NCI-H1694 treated with DMSO at 0.1 percent for 48 hours (cell line): ENCODE measurements at regions not wholly inside any gene's neighbourhood (a gene's known extent, or its start where the extent isn't known, plus 50 kb on each side); places are given as distances from the start of the nearest gene placed in this dataset.

Experiments
- DNase-seq: peaks from one replicate; lab custom pipeline; 2025; lab: John Stamatoyannopoulos, UW

DNA sequence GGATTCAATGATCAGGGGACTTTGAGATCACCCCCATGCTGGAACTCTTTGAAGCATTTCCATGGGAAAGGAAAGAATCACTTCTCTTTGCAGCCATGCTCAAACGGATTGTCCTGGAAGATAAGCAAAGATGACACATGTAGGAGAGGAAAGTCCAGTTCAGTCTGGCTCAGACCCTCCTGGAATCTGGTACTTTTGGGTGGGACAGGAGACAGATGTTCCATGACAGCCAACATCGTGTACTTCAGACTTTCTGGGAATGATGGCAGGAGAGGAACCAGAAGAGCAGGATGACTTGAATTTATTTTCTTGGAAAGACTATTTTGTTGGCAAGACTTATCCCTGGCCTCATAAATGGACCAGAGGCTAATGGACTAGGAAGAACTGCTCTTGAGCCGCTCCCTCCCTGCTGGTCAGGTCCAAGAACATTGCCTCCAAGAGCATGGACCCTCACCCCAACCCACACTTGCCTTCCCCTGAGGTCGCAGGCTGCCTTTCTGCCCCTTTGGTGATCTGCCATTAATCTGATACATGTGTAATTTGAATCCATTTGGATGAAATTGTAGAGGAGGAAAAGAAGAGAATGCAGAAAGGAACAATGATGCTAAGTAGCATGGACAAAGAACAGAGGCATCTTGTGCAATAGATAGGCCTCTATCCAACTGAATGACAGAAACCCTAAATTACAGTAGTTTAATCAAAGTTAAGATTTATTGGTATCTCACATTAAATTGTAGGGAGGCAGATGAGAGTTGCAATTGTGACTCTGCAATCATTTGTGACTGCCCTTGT is 201.0 kb downstream of the SNX19 start:
- no peak for DNase-seq

DNA sequence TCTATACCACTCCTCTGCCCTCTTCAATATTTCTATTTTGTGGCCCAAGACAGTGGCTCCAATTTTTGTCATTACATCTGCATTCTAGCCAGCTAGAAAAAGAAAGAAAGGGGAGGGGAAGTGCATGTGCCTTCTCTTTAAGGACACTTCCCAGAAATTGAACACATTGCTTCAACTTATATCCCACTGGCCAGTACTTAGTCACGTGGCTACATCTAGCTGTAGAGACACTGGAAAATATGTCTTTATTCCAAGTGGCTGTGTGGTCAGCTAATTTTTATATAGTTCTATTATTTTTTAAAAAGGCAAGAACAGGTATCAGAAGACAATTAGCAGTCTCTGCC is 200.4 kb downstream of the SNX19 start:
- no peak for DNase-seq

DNA sequence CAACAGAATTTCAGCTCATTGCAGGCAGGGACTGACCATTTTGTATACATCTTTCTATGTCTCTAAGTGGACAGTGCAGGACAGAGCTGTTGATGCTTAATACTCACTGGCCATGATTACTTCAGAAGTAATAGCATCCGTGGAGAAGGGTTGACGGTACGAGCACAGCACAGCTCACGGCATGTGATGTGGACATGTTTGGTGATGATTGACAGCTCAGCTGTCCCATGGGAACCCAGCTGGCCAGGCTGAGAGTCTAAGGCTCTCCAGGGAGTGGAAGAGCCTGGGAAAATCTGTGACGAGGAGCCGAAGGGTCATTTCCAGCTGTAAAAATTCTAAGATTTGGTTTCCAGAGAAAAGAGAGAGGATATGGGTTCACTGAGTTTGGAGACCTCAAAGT is 198.2 kb downstream of the SNX19 start:
- no peak for DNase-seq

DNA sequence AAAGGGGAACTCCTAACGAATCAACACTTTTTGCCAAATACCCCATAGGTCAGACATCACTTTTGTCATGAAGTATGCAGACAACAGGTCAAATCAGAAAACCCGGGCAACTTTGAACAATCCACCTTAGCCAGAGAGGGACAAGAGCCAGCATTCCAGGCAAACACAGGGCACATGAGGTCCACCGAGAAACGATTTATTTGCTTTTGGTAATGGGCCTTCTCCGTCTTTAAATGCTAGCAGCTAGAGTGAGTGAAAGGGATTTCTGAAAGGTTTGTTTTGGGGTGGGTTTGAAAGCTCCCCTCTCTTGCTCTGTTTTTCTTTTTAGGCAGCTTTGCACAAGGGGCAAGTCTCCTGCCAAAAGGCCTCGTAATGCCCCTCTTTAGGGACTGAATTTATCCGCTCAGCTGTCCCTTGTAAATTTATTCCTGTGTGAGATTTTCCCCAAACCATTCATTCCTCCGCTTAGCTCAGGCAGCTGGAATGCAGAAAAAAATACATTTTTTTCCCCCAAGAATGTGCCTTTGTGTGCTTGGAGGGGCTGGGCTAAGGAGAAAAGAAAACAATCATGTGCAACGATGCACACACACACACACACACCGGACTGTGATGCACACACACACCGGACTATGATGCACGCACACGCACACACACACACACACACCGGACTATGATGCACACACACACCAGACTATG is 196.9 kb downstream of the SNX19 start:
- no peak for DNase-seq

DNA sequence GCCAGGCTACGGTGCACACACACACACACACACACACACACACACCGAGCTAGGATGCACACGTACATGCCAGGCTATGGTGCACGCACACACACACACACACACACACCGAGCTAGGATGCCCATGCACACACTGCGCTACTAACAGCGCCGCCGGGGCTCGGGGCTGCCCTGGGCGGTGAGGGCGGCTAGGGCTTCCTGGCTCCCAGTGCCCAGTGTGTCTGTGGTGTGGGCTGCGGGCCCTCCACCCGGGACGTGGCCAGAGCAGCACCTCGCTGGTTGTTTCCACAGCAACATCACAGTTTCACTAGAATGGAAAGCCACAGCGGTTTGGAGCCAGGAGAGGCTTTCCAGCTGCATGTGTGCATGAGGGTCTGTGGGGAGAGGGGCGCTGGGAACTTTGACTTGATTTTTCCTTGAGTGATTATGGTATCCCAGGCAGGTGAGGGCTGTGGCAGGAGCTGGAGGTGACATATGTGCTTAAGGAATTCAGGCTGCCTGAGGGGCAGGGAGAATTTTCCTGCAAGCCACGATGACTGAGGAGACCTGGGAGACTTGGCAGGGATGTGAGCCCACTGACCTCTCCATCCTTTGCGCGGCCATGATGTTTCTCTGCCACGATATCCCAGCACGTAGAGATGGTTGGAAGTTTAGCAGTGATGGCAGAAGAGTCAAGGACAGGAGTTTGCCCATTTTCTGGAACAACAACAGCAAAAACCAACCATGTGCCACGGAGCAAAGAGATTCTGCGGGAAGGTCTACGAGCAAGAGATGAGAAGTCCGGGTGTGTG is 195.9 kb downstream of the SNX19 start:
- no peak for DNase-seq

DNA sequence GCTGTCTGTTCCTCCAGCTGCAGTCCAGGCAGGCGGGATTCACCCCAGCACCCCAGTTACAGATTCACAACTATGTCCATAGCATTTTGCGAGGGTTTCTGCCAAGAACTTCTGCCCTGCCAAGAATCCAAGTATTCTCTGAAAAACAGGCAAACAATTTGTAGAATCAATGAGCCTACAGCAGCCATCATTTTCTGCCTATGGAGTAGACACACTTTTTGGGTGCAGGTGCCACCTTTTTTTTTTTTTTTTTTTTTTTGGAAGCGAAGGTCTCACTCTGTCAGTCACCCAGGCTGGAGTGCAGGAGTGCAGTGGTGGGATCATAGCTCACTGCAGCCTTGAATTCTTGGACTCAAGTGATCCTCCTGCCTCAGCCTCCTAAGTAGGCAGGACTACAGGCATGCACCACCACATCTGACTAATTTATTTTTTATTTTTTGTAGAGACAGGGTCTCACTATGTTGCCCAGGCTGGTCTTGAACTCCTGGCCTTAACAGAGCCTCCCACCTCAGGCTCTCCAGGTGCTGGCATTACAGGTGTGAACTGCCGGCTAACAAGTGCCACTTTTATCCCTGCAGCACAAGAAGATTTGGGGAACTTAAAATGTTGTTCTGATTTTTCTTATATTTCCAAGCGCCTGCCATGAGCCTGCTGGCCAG is 195.1 kb downstream of the SNX19 start:
- no peak for DNase-seq

DNA sequence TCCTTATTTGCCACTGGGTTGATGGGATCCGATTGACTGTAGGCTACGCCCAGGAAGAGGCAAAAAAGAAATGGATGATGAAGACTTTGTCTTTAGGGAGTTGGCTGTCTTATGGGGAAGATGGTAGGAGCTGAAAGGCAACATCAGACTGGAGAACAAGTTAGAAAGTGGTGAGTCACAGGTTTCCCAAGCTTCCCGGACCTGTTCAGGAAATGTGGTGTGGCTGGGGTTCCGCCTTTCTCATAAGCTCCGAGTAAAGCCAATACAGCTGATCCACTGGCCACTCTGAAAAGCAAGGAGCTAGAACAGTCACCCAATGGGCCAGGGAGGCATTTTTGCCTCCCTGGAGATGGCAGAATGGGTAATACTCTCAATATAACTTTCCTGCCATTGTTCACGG is 194.5 kb downstream of the SNX19 start:
- DNase-seq, result no peak

DNA sequence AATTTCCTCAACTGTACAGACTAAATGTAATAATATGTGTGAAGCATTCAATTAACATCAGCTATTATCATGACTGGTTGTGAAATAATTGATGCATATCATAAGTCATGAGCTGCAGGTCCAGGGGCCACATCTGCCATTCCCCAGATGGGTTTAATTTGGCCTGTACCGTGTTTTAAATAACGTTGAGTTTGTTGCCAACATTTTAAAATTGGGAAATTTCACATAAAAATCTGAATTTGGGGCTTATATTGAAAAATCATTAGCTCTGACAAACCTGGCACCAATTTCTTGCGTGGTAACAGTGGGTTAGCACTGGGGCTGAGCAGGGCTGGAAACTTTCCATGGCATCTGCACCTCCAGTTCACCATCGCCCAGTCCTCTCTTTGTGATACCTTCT is 193.9 kb downstream of the SNX19 start:
- no peak for DNase-seq

DNA sequence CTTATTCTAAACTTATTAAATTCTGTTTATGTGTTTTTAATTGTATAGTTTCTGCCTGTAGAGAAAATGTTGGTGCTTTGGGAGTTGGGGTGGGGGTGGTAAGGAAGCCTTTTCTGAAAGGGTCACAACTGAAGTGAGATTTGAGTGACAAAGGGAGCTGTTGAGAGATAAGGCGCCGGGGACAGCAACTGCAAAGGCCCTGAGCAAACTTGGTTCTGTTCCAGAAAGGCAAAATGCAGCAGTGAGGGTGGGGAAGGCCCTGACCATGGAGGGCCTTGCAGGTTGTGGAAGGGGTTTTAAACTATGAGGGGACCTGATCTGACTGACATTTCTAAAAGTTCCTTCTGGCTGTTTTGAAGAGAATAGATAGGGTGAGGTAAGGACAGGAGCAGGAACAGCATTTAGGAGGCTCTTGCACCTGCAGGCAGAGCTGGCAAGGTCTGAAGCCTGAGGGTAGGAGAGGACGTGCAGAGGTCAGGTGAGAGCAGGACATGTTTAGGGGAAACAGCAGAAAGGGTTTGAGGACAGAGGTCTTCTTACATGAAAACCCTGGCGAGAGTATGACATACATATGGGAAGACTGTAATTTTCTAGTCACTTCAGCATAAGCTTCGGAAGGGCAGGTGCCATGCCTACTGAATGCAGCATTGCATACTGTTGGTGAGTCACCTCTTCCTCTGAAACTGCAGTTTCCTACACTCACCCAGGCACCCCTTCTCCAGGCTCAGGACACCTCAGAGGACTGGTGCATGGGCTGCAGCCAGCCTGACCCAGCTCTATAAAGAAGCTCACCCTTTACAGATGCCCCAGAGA is 190.7 kb downstream of the SNX19 start:
- no peak for DNase-seq

DNA sequence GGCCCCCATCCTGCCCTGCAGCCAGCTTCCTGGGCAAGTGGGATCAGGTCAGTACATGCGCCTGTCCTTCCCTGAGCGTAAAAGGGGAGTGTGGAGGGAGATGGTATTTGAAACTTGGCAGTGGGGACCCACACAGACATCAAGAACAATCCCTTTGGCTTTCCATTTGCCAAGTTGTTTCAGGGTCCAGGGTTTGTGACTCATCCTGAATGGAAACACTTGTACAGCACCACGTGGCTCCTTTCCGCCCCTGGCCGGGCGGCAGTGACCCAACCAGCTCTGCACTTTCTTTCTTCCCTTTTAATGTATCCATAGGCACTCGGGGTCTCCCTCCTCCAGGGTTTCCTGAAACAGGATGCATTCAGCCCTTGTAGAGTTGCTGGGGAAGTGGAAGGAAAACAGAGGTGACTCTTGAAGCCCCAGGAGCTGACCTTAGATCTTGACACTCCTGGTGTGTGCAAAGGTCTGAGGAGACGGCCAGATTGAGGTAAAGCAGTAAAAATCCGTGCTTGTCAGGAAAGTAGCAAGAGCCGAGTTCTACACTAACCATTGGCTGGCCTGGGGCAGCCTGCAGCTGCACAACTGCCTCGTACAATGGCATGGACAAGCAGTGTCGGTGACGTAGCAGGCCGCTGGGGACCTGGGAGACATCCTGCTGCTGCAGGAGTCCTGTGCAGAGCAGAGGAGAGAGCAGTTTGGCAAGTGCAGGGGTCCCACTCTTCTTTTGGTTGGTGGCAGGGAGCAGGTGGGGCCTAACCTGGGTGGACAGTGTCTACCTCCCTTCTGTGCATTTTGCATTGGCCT is 189.8 kb downstream of the SNX19 start:
- DNase-seq, result no peak

DNA sequence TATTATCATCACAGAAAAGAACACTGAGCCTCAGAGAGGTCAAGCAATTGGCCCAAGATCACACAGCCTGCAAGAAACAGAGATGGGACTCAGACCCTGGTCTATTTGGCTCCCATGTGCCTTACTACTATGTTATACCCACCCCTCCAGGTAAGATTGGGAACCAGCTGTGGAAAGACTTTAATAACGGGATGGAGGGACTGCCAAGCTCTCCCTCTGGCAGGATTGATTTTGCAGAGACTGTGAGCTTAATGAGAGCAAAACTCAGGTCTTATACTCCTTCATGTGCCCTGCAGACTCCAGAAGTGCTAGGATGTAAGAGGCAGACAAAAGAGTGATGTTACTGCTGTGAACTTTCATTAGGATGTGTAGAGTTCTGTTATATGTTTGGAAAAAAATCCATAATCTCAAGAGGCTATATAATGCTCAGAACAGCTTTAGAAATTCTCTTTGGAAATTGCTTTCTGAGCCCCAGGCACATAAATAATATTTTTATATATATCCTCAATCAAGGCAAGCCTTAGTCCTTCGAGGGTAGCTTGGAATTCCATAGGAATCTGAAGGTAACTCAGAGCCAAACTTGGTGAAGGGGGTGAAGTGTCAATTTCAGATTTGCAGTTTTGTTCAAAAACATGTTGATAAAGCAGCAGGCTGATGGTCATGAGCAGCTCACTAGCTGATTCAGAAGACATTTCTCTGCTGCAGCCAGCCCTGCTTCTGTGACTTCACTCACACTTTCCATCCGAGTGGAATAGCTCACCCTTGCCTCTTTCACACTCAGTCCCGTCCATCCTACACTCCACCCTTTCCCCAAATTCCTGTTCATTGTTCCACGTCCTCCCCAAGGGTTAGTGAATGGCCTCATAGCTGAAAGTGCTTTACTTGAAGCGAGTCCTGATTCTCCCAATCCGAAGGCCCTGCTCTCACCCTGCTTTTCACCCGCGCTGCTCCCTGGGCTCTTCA is 188.8 kb downstream of the SNX19 start:
- no peak for DNase-seq

DNA sequence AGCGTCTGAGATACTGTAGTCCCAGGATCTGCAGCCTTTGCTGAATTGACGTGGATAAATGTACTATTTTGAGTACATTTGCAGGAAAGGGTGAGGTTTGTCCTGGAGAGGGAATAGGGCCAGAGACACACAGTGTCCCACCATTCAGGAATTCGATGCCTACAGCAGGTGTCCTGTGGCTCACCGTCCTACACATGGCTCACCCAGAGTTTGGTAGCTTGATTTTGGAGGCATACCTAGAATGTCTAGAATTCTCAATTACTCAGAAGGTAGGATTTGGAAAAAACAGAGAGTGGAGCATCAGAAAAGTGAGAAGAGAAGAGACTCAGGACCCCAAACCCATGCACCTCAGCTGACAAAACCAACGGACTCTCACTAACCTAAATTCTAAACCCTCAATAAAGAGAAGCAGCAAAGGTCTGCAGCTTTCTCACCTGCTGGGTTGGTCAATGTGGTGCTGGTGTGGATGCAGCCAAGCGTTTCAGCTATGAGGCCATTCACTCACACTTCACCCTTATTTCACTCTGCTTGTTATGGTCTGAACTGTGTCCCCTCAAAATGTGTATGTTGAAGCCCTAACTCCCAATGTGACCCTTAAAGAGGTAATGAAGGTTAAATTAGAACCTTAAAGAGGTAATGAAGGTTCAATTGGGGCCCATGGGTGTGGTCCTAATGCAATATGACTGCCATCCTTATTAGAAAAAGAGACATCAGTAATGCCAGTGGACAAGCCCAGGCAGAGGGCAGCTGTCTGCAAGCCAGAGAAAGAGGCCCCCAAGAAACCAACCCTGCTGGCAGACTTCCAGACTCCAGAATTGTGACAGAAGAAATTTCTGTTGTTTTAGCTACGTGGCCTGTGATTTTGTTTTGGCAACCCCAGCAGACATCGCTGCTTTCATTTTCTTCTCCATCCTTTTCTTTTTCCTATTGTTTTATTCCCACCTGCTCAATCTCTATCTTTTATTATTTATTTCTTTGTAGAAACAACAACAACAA is 187.8 kb downstream of the SNX19 start:
- no peak for DNase-seq

DNA sequence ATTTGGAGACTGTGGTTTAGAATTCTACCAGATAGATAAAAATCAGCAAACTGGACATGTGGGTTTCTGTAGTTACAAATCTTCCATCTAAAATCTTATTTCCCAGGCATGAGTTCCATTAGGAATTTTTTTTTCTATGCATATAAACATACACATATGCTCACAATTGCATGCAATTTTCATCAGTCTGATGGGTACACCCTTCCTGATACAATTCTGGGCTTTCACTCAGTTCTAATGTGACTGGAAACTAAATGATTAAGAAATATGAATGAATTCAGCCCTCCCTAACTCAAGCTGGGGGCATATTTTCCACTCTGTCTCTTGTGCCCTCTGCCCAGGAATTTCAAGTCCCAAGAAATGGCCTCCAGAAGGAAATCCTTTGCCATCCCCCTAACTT is 187.1 kb downstream of the SNX19 start:
- no peak for DNase-seq

DNA sequence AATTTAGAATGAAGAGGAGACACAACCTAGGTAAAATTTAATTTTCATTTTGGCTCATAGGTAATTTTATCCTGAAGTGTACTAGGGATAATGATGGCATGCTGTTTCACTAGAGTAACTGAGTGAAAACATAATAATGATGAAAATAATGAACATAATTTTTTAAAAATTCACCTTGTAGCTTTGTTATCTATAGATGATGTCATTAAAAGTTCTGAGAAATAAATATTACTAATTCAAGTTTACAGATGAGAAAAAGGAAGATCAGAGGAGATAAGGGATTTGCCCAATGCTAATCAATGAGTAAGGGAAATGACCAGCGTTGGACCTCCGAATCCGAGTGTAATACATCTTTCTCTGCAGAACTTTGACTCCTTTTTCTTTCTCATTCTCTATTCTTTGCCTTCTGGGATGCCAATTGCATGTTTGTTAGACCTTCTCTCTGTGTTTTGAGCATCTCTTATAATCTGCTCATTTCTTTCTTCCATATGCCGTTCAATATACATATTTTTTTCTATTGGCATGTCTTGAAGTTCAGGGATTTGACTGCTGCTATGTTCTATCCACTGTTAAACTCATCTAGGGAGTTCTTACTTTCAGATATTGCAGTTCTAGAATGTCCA is 186.5 kb downstream of the SNX19 start:
- DNase-seq, result no peak

DNA sequence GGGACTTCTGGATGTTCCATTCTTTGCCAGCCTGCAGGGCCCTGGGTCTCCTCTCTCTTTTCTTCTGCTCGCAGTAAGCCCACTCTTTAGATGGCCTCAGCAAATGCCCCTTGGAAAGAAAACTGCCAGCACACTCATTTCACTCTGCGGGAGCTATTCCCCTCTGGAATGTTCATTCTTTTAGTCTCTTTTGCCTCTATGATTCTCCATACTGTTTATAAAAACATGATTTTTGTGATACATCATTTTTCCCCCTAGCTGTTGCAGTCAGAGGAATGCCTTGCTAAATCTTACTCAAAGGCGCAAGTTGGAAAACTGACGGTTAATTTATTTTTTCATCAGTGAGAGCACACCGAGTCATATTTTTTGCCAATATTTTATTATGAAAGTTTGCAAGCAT is 184.9 kb downstream of the SNX19 start:
- DNase-seq, result no peak

DNA sequence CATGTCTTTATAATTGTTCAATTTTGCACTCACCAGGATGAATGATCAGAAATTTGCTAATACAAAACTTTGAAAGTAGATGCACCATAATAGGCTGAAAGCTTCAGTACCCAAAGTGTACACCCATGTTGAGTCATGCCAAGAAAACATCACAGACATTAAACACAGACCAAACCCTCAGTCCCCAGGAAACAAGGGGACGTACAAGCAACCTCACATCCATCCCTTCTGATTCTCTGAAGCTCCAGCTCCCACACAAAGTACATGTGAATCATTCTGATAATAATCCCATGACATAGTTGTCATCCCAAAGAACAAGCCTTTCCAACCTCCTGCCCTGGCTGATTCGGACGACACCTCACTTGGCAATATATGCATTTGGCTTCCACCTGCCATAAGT is 183.8 kb downstream of the SNX19 start:
- no peak for DNase-seq

DNA sequence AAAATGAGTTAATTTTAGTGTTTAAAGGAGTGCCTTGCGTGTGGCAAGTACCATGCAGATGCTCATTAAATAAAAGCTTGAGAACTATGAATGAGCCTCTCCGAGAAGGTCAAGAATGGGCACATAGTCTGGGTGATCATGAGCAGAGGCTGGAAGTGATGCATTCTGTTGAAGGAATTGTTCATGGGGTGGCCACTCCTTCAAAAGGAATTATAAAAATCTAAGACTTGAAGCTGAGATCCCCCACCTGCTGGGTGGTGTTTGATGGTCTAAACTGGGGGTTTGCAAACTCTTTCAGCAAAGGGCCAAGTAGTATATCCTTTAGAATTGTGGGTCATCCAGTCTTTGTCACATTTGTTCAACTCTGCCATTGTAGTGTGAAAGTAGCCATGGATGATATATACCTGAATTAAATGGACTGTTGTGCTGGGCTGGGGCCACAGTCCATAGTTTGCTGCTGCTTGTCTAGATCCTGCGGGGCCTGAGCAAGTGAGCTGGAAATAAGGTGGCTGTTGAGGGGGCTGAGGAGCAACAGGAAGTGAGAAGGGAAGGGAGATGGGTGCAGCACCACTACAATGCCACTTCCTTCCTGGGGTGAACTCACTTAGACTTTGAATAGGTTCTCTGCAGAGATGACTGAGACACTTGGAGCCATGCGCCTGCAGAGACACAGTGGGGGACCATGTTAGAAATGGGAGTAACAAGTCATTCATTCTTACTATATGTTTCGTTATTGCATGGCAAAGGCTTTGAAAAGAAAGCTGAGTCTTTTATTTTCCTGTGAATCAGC is 179.0 kb downstream of the SNX19 start:
- no peak for DNase-seq
